ENCODE measurements at regions not wholly inside any gene's neighbourhood (a gene's known extent, or its start where the extent isn't known, plus 50 kb on each side); places are given as distances from the start of the nearest gene placed in this dataset.

DNA sequence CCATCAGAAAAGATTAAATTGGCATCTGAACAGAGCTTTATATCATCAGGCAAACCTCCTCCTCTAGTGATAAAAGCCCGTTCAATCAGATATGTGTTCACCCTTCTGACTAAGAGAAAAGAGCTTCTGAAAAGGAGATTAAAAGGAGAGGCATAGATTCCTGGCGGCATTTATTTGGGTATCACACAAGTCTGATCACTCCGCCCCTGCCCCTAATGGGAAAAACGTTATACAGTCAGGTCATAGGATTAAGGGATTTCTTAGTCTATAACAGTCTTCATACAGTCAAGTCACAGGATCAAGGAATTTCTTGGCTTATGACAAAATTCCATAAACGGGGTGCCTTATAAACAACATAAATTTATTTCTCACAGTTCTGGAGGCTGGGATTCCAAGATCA is 295.4 kb upstream of the SATB1 start:
- no peak overlapping the region for H3K4me2 ChIP-seq (ENCODE audit: insufficient read depth, low read length)
- no peak for DNase-seq
- no peaks in the 10 kb centered on the region for H4K20me1 ChIP-seq (ENCODE audit: insufficient read depth, low read length)
- H3K79me2 ChIP-seq (ENCODE audit: insufficient read depth, low read length) = no peaks in the 10 kb centered on the region
- no peaks in the 10 kb centered on the region for H3K36me3 ChIP-seq (ENCODE audit: insufficient read depth, low read length)
- H3K9me3 ChIP-seq (ENCODE audit: insufficient read depth, low read length, severe bottlenecking) = no peaks in the 10 kb centered on the region
- H2AFZ ChIP-seq (ENCODE audit: low read depth, low read length) = no peak overlapping the region
- no peak overlapping the region for H3K4me3 ChIP-seq (ENCODE audit: low read depth in 1 of 2, low read length in 2 of 2)
- TF ChIP-seq, protein P1, sequence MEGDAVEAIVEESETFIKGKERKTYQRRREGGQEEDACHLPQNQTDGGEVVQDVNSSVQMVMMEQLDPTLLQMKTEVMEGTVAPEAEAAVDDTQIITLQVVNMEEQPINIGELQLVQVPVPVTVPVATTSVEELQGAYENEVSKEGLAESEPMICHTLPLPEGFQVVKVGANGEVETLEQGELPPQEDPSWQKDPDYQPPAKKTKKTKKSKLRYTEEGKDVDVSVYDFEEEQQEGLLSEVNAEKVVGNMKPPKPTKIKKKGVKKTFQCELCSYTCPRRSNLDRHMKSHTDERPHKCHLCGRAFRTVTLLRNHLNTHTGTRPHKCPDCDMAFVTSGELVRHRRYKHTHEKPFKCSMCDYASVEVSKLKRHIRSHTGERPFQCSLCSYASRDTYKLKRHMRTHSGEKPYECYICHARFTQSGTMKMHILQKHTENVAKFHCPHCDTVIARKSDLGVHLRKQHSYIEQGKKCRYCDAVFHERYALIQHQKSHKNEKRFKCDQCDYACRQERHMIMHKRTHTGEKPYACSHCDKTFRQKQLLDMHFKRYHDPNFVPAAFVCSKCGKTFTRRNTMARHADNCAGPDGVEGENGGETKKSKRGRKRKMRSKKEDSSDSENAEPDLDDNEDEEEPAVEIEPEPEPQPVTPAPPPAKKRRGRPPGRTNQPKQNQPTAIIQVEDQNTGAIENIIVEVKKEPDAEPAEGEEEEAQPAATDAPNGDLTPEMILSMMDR (IDR thresholded peaks at IDR 0.05; ENCODE audit: borderline replicate concordance, extremely low read depth, low read length, poor library complexity, severe bottlenecking) = no peak
- TF ChIP-seq EZH2 (IDR thresholded peaks at IDR 0.05; ENCODE audit: borderline replicate concordance, low read depth, low read length, severe bottlenecking) = no peak
- H3K4me1 ChIP-seq (ENCODE audit: insufficient read depth, low read length) = peaks cover 25% of the 10 kb centered on the region
- no peaks in the 10 kb centered on the region for H3K27me3 ChIP-seq (ENCODE audit: insufficient read depth, low read length, poor library complexity)
- H3K27ac ChIP-seq (ENCODE audit: low read length) = no peak overlapping the region
- ATAC-seq (ENCODE audit: insufficient read depth, low read depth) = no peak
- H3K9ac ChIP-seq (ENCODE audit: low read depth, low read length) = no peak overlapping the region

DNA sequence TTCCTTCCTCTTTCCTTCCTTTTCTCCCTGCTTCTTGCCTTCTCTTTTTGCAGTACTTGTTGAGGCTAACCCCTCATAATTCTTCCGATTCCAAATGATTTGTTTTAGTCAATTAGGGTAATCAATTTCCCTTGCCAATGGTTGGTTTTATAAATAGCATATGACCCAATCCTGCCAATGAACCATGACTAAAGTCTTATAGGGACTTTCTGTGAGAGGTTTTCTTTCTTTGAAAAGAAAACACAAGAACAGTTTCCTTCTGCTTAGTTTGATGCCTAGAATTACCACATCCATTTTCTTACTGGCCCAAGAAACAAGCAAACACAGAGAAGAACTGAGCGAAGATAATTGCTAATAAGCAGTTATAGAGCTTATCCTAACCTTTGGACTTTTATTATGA is 292.5 kb upstream of the SATB1 start:
- Histone ChIP-seq H2AFZ (ENCODE audit: low read depth, low read length) (no peak overlapping the region), H3K36me3 (ENCODE audit: insufficient read depth, low read length) (no peaks in the 10 kb centered on the region), H3K79me2 (ENCODE audit: insufficient read depth, low read length) (no peaks in the 10 kb centered on the region), H3K9ac (ENCODE audit: low read depth, low read length) (no peak overlapping the region), H3K27ac (ENCODE audit: low read length) (no peak overlapping the region), H3K4me3 (ENCODE audit: low read depth in 1 of 2, low read length in 2 of 2) (no peak overlapping the region), H4K20me1 (ENCODE audit: insufficient read depth, low read length) (no peaks in the 10 kb centered on the region), H3K9me3 (ENCODE audit: insufficient read depth, low read length, severe bottlenecking) (no peaks in the 10 kb centered on the region), H3K27me3 (ENCODE audit: insufficient read depth, low read length, poor library complexity) (no peaks in the 10 kb centered on the region), H3K4me1 (ENCODE audit: insufficient read depth, low read length) (peaks cover 12% of the 10 kb centered on the region), H3K4me2 (ENCODE audit: insufficient read depth, low read length) (no peak overlapping the region)
- no peak for ATAC-seq (ENCODE audit: insufficient read depth, low read depth)
- no peak for TF ChIP-seq EZH2 (IDR thresholded peaks at IDR 0.05; ENCODE audit: borderline replicate concordance, low read depth, low read length, severe bottlenecking)
- TF ChIP-seq, protein P1 (IDR thresholded peaks at IDR 0.05; ENCODE audit: borderline replicate concordance, extremely low read depth, low read length, poor library complexity, severe bottlenecking) = no peak
- no peak for DNase-seq

DNA sequence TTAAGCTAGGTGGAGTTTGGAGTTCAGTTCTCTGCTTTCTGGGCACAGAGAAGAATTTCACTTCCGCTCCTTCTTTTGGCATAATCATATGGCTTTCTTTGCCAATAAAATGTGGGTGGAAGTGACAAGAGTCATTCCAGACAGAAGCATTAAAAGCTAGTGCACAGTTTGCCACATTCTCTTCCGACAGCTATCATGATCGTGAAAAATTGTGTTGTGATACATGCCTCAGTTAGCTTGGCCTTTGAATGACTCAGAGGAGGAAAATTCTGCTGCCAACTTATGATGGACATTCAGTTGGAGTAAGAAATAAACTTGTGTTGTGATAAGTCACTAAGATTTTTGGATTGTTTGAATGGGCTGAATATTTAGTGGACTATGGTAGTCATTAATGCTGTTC is 291.7 kb upstream of the SATB1 start:
- H3K4me3 ChIP-seq (ENCODE audit: low read depth in 1 of 2, low read length in 2 of 2) = no peak overlapping the region
- H3K27ac ChIP-seq (ENCODE audit: low read length) = no peak overlapping the region
- no peaks in the 10 kb centered on the region for H3K36me3 ChIP-seq (ENCODE audit: insufficient read depth, low read length)
- no peak for DNase-seq
- no peaks in the 10 kb centered on the region for H3K79me2 ChIP-seq (ENCODE audit: insufficient read depth, low read length)
- H3K4me1 ChIP-seq (ENCODE audit: insufficient read depth, low read length) = peaks cover 14% of the 10 kb centered on the region
- no peaks in the 10 kb centered on the region for H3K9me3 ChIP-seq (ENCODE audit: insufficient read depth, low read length, severe bottlenecking)
- no peak overlapping the region for H2AFZ ChIP-seq (ENCODE audit: low read depth, low read length)
- H3K27me3 ChIP-seq (ENCODE audit: insufficient read depth, low read length, poor library complexity) = no peaks in the 10 kb centered on the region
- no peak overlapping the region for H3K9ac ChIP-seq (ENCODE audit: low read depth, low read length)
- H3K4me2 ChIP-seq (ENCODE audit: insufficient read depth, low read length) = no peak overlapping the region
- H4K20me1 ChIP-seq (ENCODE audit: insufficient read depth, low read length) = no peaks in the 10 kb centered on the region
- no peak for TF ChIP-seq EZH2 (IDR thresholded peaks at IDR 0.05; ENCODE audit: borderline replicate concordance, low read depth, low read length, severe bottlenecking)
- TF ChIP-seq, protein P1 (IDR thresholded peaks at IDR 0.05; ENCODE audit: borderline replicate concordance, extremely low read depth, low read length, poor library complexity, severe bottlenecking) = no peak
- ATAC-seq (ENCODE audit: insufficient read depth, low read depth) = no peak

DNA sequence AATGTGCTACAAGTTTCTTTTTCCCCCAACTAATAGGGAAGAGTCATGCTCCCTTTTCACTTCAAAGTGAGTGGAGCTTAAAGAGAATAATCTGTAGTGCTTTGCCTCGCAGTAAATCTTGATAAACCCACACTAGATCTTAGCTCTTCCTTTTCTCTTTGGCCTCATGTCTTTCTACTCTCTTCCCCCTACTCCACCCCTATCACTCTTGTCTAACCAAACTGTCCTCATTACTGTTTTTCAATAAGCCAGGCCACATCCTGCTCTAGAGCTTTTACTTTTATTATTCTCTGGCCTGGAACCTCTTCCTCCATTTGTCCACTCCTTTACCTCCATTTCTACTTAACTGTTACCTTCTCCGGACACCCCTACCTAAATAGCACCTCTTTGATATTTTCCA is 291.0 kb upstream of the SATB1 start:
- ATAC-seq (ENCODE audit: insufficient read depth, low read depth) = peak; percentile 54; the same call in 2 of the 3 replicates
- Histone ChIP-seq H3K4me3 (ENCODE audit: low read depth in 1 of 2, low read length in 2 of 2) (no peak overlapping the region), H3K27me3 (ENCODE audit: insufficient read depth, low read length, poor library complexity) (no peaks in the 10 kb centered on the region), H4K20me1 (ENCODE audit: insufficient read depth, low read length) (no peaks in the 10 kb centered on the region), H3K27ac (ENCODE audit: low read length) (no peak overlapping the region), H3K9ac (ENCODE audit: low read depth, low read length) (no peak overlapping the region), H3K9me3 (ENCODE audit: insufficient read depth, low read length, severe bottlenecking) (no peaks in the 10 kb centered on the region), H3K4me1 (ENCODE audit: insufficient read depth, low read length) (peaks cover 14% of the 10 kb centered on the region), H3K36me3 (ENCODE audit: insufficient read depth, low read length) (no peaks in the 10 kb centered on the region), H3K79me2 (ENCODE audit: insufficient read depth, low read length) (no peaks in the 10 kb centered on the region), H3K4me2 (ENCODE audit: insufficient read depth, low read length) (no peak overlapping the region), H2AFZ (ENCODE audit: low read depth, low read length) (no peak overlapping the region)
- TF ChIP-seq, protein P1 (IDR thresholded peaks at IDR 0.05; ENCODE audit: borderline replicate concordance, extremely low read depth, low read length, poor library complexity, severe bottlenecking) = no peak
- no peak for TF ChIP-seq EZH2 (IDR thresholded peaks at IDR 0.05; ENCODE audit: borderline replicate concordance, low read depth, low read length, severe bottlenecking)
- no peak for DNase-seq

Data from DND-41 (cell line).